Left ventricle myocardium inferior (tissue), 1 donor: ENCODE measurements at regions not wholly inside any gene's neighbourhood (a gene's known extent, or its start where the extent isn't known, plus 50 kb on each side); places are given as distances from the start of the nearest gene placed in this dataset.
"Not testable (repeated sequence)": the region's sequence is repeated elsewhere in the genome, so short reads cannot be mapped to it uniquely, and the experiment has no call there.

Experiments
- DNase-seq: peaks from one replicate; pipeline ENCODE4 v3.0.0-alpha.2; 2020
- H3K27ac ChIP-seq: fragments of 200-600 bp; replicated peaks from 2 replicates; pipeline ENCODE4 v1.8.0; 2021
- H3K27me3 ChIP-seq: fragments of 200-600 bp; 2 replicates; pipeline ENCODE4 v1.8.0; 2021; ENCODE audit warnings: low read depth
- H3K36me3 ChIP-seq: fragments of 200-600 bp; 2 replicates; pipeline ENCODE4 v1.8.0; 2021
- H3K4me1 ChIP-seq: fragments of 200-600 bp; 2 replicates; pipeline ENCODE4 v1.8.0; 2021
- H3K4me3 ChIP-seq: fragments of 200-600 bp; 2 replicates; pipeline ENCODE4 v1.8.0; 2021; ENCODE audit warnings: mild to moderate bottlenecking, moderate library complexity
- H3K9me3 ChIP-seq: fragments of 200-600 bp; replicated peaks from 2 replicates; pipeline ENCODE4 v1.8.0; 2021
- intact Hi-C: fragments of 100-400 bp; cut with micrococcal nuclease; formaldehyde crosslinking; loops from one replicate; pipeline ENCODE4 v1.11.0; 2022
- TF ChIP-seq, protein P1 (sequence below): fragments of 200-600 bp; IDR thresholded peaks from 2 replicates; pipeline ENCODE4 v1.8.0; 2021; ENCODE audit warnings: antibody characterized with exemption, mild to moderate bottlenecking, borderline replicate concordance
- donor health status: DM: no; HTN: yes; CAD: no; lungs with severe emphysema.

DNA sequence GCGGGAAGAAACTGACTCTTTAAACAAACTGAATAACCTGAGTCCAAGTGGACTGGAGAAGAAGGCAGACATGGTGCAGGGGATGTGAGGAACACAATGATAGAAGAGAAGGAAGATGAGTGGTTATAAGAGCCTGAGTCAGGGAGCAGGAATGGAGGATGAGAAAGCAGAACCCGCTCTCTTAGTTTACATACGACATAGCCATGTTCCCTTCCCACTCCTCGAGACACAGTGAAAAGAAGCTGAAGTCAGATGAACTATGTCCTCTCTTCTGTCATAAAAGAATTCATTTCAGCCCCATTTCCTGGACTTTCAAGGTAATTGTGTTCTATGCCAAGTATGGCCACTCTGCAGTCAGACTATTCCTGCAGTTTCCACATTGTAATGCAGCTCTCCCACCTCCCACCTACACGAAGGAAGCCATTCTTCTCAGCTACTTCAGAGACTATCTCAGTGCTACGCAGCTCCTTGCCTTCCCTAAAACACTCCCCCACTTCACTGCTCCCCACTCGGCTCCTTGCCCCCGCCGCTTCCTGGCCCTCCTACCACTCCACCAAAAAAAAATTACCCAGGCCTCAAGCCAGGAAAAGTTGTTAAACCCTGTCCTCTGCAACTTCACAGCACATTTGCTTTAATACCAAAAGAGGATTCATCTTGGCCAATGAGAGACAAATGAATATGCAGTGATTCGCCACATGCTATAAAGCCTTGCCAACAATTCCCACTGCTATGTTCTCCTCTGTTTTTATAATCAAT, 323.4 kb upstream of the EPHA4 start:
- H3K36me3 ChIP-seq, result no peaks in the 10 kb centered on the region
- TF ChIP-seq, protein P1, sequence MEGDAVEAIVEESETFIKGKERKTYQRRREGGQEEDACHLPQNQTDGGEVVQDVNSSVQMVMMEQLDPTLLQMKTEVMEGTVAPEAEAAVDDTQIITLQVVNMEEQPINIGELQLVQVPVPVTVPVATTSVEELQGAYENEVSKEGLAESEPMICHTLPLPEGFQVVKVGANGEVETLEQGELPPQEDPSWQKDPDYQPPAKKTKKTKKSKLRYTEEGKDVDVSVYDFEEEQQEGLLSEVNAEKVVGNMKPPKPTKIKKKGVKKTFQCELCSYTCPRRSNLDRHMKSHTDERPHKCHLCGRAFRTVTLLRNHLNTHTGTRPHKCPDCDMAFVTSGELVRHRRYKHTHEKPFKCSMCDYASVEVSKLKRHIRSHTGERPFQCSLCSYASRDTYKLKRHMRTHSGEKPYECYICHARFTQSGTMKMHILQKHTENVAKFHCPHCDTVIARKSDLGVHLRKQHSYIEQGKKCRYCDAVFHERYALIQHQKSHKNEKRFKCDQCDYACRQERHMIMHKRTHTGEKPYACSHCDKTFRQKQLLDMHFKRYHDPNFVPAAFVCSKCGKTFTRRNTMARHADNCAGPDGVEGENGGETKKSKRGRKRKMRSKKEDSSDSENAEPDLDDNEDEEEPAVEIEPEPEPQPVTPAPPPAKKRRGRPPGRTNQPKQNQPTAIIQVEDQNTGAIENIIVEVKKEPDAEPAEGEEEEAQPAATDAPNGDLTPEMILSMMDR, result no peak
- intact Hi-C loops, result no loop called here
- no peaks in the 10 kb centered on the region for H3K4me1 ChIP-seq
- no peak overlapping the region for H3K27ac ChIP-seq
- no peak for DNase-seq
- H3K4me3 ChIP-seq, result no peak overlapping the region
- H3K27me3 ChIP-seq, result peaks cover 27% of the 10 kb centered on the region
- no peaks in the 10 kb centered on the region for H3K9me3 ChIP-seq

DNA sequence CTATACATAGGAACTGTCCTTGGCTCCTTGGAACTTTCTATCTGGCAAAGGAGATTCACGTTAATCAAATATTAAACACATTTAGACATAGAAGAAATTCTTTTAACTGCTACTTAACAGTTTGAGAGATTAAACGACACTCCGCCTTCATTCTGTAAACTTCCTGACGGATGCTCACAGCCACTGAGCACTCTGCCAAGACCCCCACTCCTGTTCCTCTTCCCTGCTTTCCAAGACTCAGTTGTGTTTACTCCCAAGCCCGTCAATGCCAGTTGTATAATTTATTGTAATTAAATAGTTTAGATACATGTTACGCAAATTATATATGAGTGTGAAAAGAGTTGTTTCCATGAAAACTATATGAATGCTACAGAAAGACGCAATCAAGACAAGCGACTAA, 321.4 kb upstream of the EPHA4 start:
- Histone ChIP-seq H3K27me3 (peaks cover 27% of the 10 kb centered on the region), H3K36me3 (no peaks in the 10 kb centered on the region), H3K27ac (no peak overlapping the region), H3K4me1 (no peaks in the 10 kb centered on the region), H3K4me3 (no peak overlapping the region), H3K9me3 (no peaks in the 10 kb centered on the region)
- TF ChIP-seq, protein P1, result no peak
- intact Hi-C loops, result no loop called here
- no peak for DNase-seq

DNA sequence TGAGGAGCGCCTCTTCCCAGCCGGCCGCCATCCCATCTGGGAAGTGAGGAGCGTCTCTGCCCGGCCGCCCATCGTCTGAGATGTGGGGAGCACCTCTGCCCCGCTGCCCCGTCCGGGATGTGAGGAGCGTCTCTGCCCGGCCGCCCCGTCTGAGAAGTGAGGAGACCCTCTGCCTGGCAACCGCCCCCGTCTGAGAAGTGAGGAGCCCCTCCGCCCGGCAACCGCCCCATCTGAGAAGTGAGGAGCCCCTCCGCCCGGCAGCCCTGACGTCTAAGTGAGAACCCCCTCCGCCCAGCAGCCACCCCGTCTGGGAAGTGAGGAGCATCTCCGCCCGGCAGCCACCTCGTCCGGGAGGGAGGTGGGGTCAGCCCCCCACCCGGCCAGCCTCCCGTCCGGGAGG, 319.9 kb upstream of the EPHA4 start:
- H3K4me1 ChIP-seq, DNase-seq, H3K4me3 ChIP-seq, H3K27ac ChIP-seq, H3K36me3 ChIP-seq, intact Hi-C loops, H3K9me3 ChIP-seq: not testable (repeated sequence)
- peaks cover 26% of the 10 kb centered on the region for H3K27me3 ChIP-seq

DNA sequence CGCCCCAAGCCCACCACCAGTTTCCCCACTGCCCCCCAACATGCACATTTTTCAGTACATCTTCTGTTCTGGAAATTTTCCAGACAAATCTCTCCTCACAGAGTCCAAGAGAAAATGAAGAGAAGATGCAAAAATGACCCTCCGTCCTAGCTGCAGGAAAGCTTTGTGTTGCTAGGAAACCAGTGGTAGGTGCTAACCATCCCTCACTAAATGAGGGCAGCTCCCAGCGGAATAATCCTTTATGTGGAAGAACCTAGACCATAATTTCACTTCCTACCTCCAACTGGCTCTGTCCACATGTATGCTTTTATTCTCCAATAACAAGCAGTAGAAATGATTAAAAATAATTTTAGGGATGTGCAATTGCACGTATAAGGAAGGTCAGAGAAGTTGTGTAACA, 311.9 kb upstream of the EPHA4 start:
- no peak overlapping the region for H3K27ac ChIP-seq
- no peaks in the 10 kb centered on the region for H3K4me1 ChIP-seq
- no peaks in the 10 kb centered on the region for H3K36me3 ChIP-seq
- TF ChIP-seq, protein P1, result no peak
- H3K27me3 ChIP-seq, result peaks cover 56% of the 10 kb centered on the region
- intact Hi-C loops, result no loop called here
- no peak for DNase-seq
- no peaks in the 10 kb centered on the region for H3K9me3 ChIP-seq
- H3K4me3 ChIP-seq, result no peak overlapping the region

DNA sequence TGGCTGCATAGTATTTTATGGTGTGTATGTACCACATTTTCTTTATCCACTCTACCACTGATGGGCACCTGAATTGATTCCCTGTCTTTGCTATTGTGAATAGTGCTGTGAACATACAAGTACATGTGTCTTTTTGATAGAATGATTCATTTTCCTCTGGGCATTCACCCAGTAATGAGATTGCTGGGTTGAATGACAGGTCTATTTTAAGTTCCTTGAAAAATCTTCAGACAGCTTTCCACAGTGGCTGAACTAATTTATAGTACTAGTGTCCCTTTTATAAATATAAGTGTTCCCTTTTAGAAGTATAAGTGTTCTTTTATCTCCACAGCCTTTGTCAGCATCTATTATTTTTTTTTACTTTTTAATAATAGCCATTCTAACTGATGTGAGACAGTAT, 303.9 kb upstream of the EPHA4 start:
- Histone ChIP-seq H3K4me3 (no peak overlapping the region), H3K27ac (no peak overlapping the region), H3K27me3 (peaks cover 13% of the 10 kb centered on the region), H3K9me3 (peaks cover 20% of the 10 kb centered on the region), H3K36me3 (no peaks in the 10 kb centered on the region), H3K4me1 (no peaks in the 10 kb centered on the region)
- TF ChIP-seq, protein P1, result no peak
- intact Hi-C loops, result no loop called here
- no peak for DNase-seq

DNA sequence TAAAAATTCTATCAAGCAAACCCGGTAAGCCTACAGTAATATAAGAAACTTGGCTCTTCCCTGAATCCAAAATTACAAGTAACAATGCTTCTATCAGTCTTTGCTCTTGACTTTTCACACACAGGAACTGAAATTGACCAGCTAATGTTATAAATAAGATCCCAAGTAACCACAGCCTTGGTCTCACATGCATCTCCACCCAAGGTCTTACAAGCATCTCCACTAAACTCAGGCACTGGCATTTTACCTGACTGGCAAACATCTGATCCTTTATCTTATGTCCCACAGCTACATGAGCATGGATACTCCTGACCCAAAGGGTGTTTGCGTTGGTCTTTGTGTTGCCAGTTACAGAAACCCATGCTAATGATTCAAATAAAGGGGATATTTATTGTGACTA, 302.3 kb upstream of the EPHA4 start:
- Histone ChIP-seq H3K4me3 (no peak overlapping the region), H3K36me3 (no peaks in the 10 kb centered on the region), H3K9me3 (peaks cover 32% of the 10 kb centered on the region), H3K27me3 (no peaks in the 10 kb centered on the region), H3K4me1 (no peaks in the 10 kb centered on the region), H3K27ac (no peak overlapping the region)
- TF ChIP-seq, protein P1, result no peak
- intact Hi-C loops, result no loop called here
- no peak for DNase-seq
